GM19324 (cell line): ENCODE measurements at regions not wholly inside any gene's neighbourhood (a gene's known extent, or its start where the extent isn't known, plus 50 kb on each side); places are given as distances from the start of the nearest gene placed in this dataset.
"Not testable (repeated sequence)": the region's sequence is repeated elsewhere in the genome, so short reads cannot be mapped to it uniquely, and the experiment has no call there.

Source experiments
- ATAC-seq: cut with Tn5 transposase; IDR thresholded peaks from one replicate; pipeline ENCODE4 v1.9.1; 2021; ENCODE audit warnings: mild to moderate bottlenecking, moderate library complexity; ENCODE audit not compliant: unreplicated experiment, low FRiP score

- ATAC-seq, result no peak
These were observed 658.5 kb downstream of the TYW1 start for GRCh38 chr7:67655168-67655567.

GRCh38 chr7:67659091-67659490, 662.5 kb downstream of the TYW1 start:
- no peak for ATAC-seq

GRCh38 chr7:67662804-67663203, 666.2 kb downstream of the TYW1 start:
- ATAC-seq, result no peak

- ATAC-seq, result no peak
These were observed 667.0 kb downstream of the TYW1 start for GRCh38 chr7:67663644-67664043.

- not testable (repeated sequence) for ATAC-seq
These were observed 669.7 kb downstream of the TYW1 start for GRCh38 chr7:67666359-67666758.

GRCh38 chr7:67671006-67671548, 674.4 kb downstream of the TYW1 start:
- ATAC-seq, result no peak

- no peak for ATAC-seq
These were observed 677.2 kb downstream of the TYW1 start for GRCh38 chr7:67673861-67674260.

GRCh38 chr7:67674862-67675261, 678.2 kb downstream of the TYW1 start:
- ATAC-seq, result not testable (repeated sequence)

- ATAC-seq, result no peak
These were observed 679.3 kb downstream of the TYW1 start for GRCh38 chr7:67675971-67676370.

GRCh38 chr7:67678419-67678818, 681.8 kb downstream of the TYW1 start:
- ATAC-seq, result no peak

GRCh38 chr7:67683628-67684027, 687.0 kb downstream of the TYW1 start:
- no peak for ATAC-seq

GRCh38 chr7:67690700-67691099, 694.1 kb downstream of the TYW1 start:
- ATAC-seq, result no peak

GRCh38 chr7:67692425-67692824, 695.8 kb downstream of the TYW1 start:
- ATAC-seq, result no peak

- ATAC-seq, result no peak
These were observed 699.5 kb downstream of the TYW1 start for GRCh38 chr7:67696124-67696523.

GRCh38 chr7:67696878-67697277, 700.2 kb downstream of the TYW1 start:
- ATAC-seq, result no peak

- ATAC-seq, result no peak
These were observed 701.7 kb downstream of the TYW1 start for GRCh38 chr7:67698354-67698753.

GRCh38 chr7:67705850-67706249, 709.2 kb downstream of the TYW1 start:
- no peak for ATAC-seq

- no peak for ATAC-seq
These were observed 715.1 kb downstream of the TYW1 start for GRCh38 chr7:67711706-67712105.

- ATAC-seq, result no peak
These were observed 716.9 kb downstream of the TYW1 start for GRCh38 chr7:67713451-67714056.

- ATAC-seq, result no peak
These were observed 720.1 kb downstream of the TYW1 start for GRCh38 chr7:67716729-67717128.

- no peak for ATAC-seq
These were observed 727.0 kb downstream of the TYW1 start for GRCh38 chr7:67723591-67723990.

- ATAC-seq, result no peak
These were observed 727.8 kb downstream of the TYW1 start for GRCh38 chr7:67724435-67724834.

GRCh38 chr7:67724955-67725354, 728.3 kb downstream of the TYW1 start:
- no peak for ATAC-seq
